ENCODE measurements at regions not wholly inside any gene's neighbourhood (a gene's known extent, or its start where the extent isn't known, plus 50 kb on each side); places are given as distances from the start of the nearest gene placed in this dataset.
"Not testable (repeated sequence)": the region's sequence is repeated elsewhere in the genome, so short reads cannot be mapped to it uniquely, and the experiment has no call there.

DNA sequence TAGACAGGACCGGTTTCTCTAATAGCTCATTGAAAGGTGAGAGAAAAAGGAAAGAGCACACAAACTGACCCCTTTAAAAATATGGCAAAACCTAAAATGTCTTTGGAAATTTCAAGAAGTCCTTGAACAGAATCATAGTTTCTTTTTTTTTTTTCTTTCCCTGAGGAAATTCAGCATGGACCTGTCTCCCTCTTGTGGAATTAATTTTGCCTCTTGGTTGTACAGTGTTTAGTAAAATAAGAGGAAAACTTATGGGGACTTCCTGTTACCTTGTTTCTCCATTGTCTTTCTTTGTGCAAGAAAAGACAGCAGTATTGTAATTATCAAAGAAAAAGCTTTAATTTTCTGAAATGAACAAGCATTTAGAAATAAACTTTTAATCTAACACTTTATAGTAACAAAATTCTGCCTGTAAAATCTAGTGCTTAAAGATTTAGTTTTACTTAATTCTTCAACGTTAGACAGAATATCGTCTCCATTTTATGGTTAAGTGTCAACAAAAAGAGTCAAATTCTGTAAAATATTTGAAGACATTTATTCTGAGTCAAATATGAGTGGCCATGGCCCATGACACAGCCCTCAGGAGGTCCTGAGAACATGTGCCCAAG is 176.3 kb upstream of the NABP1 start:
- Mint-ChIP-seq H3K36me3 (no peaks in the 10 kb centered on the region), H3K4me3 (no peak overlapping the region), H3K27ac (no peak overlapping the region), H3K27me3 (peaks cover 4% of the 10 kb centered on the region), H3K9me3 (peaks cover 0 to 2% (median 0%) of the 10 kb centered on the region in 3 donors), H3K4me1 (no peaks in the 10 kb centered on the region)

- no peak overlapping the region for H3K27ac Mint-ChIP-seq
- H3K9me3 Mint-ChIP-seq: peaks cover 2 to 6% (median 5%) of the 10 kb centered on the region in 3 donors
- peaks cover 6% of the 10 kb centered on the region for H3K27me3 Mint-ChIP-seq
- H3K36me3 Mint-ChIP-seq: no peaks in the 10 kb centered on the region
- no peak overlapping the region for H3K4me3 Mint-ChIP-seq
- no peaks in the 10 kb centered on the region for H3K4me1 Mint-ChIP-seq
These were observed 171.4 kb upstream of the NABP1 start for GRCh38 chr2:191506515-191506914.

DNA sequence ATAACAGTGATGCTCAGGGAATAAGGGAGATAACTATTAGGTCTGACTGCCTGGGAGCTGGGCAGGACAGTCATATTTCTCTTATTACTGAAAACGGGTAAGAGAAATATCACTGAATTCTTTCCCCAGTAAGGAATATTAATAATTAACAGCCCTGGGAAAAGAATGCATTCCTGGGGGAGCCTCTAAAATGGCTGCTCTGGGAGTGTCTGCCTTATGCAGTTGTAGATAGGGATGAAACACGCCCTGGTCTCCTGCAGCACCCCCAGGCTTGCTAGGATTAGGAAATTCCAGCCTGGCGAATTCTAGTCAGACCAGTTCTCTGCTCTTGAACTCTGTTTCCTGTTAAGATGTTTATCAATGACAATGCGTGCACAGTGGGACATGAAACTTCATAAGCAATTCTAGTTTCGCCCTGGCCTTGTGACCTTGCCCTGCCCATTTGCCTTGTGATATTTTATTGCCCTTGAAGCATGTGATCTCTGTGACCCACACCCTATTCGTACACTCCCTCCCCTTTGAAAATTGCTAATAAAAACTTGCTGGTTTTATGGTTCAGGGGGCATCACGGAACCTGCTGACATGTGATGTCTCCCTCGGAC is 170.6 kb upstream of the NABP1 start:
- not testable (repeated sequence) for H3K4me1 Mint-ChIP-seq, H3K4me3 Mint-ChIP-seq, H3K9me3 Mint-ChIP-seq, H3K36me3 Mint-ChIP-seq, H3K27ac Mint-ChIP-seq, H3K27me3 Mint-ChIP-seq

GRCh38 chr2:191508738-191509137 is 169.2 kb upstream of the NABP1 start:
- no peak overlapping the region for H3K27ac Mint-ChIP-seq
- H3K4me1 Mint-ChIP-seq: no peaks in the 10 kb centered on the region
- no peak overlapping the region for H3K4me3 Mint-ChIP-seq
- peaks cover 3% of the 10 kb centered on the region for H3K27me3 Mint-ChIP-seq
- H3K36me3 Mint-ChIP-seq: no peaks in the 10 kb centered on the region
- H3K9me3 Mint-ChIP-seq: peaks cover 2 to 6% (median 5%) of the 10 kb centered on the region in 3 donors

GRCh38 chr2:191512216-191512835 is 165.6 kb upstream of the NABP1 start:
- Mint-ChIP-seq H3K4me1 (no peaks in the 10 kb centered on the region), H3K36me3 (no peaks in the 10 kb centered on the region), H3K4me3 (no peak overlapping the region), H3K27me3 (peaks cover 3% of the 10 kb centered on the region), H3K27ac (no peak overlapping the region), H3K9me3 (peaks cover 2 to 6% (median 3%) of the 10 kb centered on the region in 3 donors)

GRCh38 chr2:191512874-191513273 is 165.1 kb upstream of the NABP1 start:
- Mint-ChIP-seq H3K27me3 (no peaks in the 10 kb centered on the region), H3K27ac (no peak overlapping the region), H3K36me3 (no peaks in the 10 kb centered on the region), H3K4me3 (no peak overlapping the region), H3K9me3 (peaks cover 0 to 2% (median under 1%) of the 10 kb centered on the region in 3 donors), H3K4me1 (no peaks in the 10 kb centered on the region)

DNA sequence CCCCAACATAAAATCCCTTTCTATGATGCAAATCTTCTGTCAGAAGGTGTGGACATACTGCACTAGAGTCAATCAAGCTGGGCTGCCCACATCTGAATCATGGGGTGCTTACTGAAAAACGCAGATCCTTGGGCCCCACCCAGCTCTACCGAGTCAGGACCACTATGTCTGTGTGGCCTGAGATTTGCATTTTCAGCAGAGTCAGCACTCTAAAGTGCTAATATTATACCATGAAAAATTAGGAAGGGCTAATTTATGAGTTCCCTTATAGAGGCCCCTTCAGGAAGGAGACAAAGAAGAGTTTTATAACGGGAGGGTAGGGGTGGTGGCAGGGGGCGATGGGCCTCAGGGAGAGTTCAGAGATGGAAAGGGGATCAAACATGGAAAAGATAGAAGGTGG is 163.3 kb upstream of the NABP1 start:
- H3K27ac Mint-ChIP-seq: peak overlapping the region in 1 of 3 donors; percentile 53
- H3K4me3 Mint-ChIP-seq: no peak overlapping the region
- no peaks in the 10 kb centered on the region for H3K4me1 Mint-ChIP-seq
- peaks cover 0 to 2% (median 0%) of the 10 kb centered on the region in 3 donors for H3K9me3 Mint-ChIP-seq
- H3K27me3 Mint-ChIP-seq: peaks cover 2% of the 10 kb centered on the region
- no peaks in the 10 kb centered on the region for H3K36me3 Mint-ChIP-seq

DNA sequence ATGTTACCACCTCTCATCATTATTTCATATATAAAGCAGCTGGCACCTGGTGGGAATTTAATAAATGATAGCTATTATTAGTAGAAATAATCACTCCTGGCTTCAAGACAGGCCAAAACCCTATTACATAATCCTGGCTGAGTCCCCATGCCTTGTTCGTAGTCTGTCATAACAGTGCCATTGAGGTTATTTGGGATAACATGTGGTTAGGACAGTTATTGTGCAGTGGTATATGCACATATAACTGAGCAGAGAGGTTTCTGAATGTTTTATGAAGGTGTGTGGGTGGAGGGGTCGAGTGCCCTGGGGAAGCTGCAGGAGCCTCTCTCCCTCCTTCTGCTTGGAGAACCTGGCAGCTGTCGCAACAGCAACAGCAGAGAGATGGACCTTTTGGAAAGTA is 162.4 kb upstream of the NABP1 start:
- no peak overlapping the region for H3K4me3 Mint-ChIP-seq
- H3K27ac Mint-ChIP-seq: no peak overlapping the region
- no peaks in the 10 kb centered on the region for H3K4me1 Mint-ChIP-seq
- H3K9me3 Mint-ChIP-seq: peaks cover 0 to 2% (median 0%) of the 10 kb centered on the region in 3 donors
- H3K36me3 Mint-ChIP-seq: no peaks in the 10 kb centered on the region
- H3K27me3 Mint-ChIP-seq: peaks cover 3% of the 10 kb centered on the region

- peaks cover 0 to 2% (median 0%) of the 10 kb centered on the region in 3 donors for H3K9me3 Mint-ChIP-seq
- H3K27me3 Mint-ChIP-seq: peaks cover 3% of the 10 kb centered on the region
- no peak overlapping the region for H3K27ac Mint-ChIP-seq
- H3K4me3 Mint-ChIP-seq: no peak overlapping the region
- no peaks in the 10 kb centered on the region for H3K4me1 Mint-ChIP-seq
- H3K36me3 Mint-ChIP-seq: no peaks in the 10 kb centered on the region
These were observed 161.7 kb upstream of the NABP1 start for GRCh38 chr2:191516260-191516659.

DNA sequence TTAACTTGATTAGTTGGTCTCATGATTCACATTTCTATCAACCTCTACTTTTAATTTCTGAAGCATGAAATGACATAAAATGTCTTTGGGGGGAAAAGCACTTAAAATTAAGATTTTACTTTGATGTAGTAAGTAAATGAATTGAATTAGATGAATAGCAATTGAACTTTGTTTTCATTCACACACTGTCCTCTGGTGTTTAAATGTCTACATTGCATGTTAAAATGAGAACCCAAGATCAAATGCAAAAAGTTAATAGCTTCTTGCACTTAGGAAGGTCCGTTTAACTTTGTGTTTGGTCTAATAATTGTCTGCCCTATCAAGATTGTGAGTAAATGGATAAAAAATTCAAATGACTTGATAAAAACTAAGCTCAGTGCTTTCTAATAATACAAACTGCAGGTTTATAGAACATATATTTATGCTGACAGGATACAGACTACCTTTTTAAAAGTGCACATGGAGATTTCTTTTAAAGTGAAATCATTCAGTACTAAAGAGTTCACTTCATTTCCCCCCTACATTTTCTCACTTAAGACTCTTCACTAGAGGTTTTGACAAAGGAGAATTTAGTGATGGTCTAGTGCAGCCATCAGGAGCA is 156.2 kb upstream of the NABP1 start:
- Mint-ChIP-seq H3K4me1 (no peaks in the 10 kb centered on the region), H3K9me3 (peaks cover 0 to 2% (median 0%) of the 10 kb centered on the region in 3 donors), H3K36me3 (no peaks in the 10 kb centered on the region), H3K27ac (no peak overlapping the region), H3K27me3 (peaks cover 3% of the 10 kb centered on the region), H3K4me3 (no peak overlapping the region)

DNA sequence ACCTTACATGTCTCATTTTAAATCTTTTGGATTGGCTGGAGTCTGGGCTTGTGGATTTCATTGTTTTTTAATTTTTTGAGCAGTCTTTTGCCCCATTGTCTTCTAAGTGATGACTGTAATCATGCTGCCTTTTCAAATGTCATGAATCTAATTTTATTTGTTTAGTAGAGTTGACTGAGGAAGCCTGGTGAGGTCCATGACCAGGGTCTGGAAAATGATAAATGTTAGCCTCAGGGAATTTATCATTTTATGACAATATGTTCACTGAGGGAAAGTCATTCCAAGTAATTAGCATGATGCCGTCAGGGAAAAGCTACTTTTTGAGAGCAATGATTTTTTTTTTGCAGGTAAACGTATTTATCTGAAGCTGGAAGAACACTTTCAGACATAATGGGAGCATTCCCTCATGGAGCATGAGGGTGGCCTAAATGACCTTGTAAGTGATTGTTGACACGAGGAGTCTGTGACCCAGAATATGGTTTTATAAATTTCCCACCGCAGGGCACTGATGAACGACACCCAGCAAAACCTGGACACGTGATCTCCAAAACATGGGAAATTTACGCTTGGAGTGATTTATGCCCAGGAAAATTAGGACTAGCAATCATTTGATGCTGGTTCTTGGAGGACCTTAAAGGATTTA is 155.3 kb upstream of the NABP1 start:
- Mint-ChIP-seq H3K27ac (no peak overlapping the region), H3K9me3 (peaks cover 0 to 2% (median 0%) of the 10 kb centered on the region in 3 donors), H3K36me3 (no peaks in the 10 kb centered on the region), H3K27me3 (peaks cover 3% of the 10 kb centered on the region), H3K4me1 (no peaks in the 10 kb centered on the region), H3K4me3 (no peak overlapping the region)

GRCh38 chr2:191526091-191526490 is 151.8 kb upstream of the NABP1 start:
- Mint-ChIP-seq H3K36me3 (no peaks in the 10 kb centered on the region), H3K27ac (no peak overlapping the region), H3K4me1 (no peaks in the 10 kb centered on the region), H3K4me3 (no peak overlapping the region), H3K9me3 (no peaks in the 10 kb centered on the region), H3K27me3 (peaks cover 2% of the 10 kb centered on the region)

- Mint-ChIP-seq H3K36me3 (no peaks in the 10 kb centered on the region), H3K9me3 (no peaks in the 10 kb centered on the region), H3K4me1 (no peaks in the 10 kb centered on the region), H3K27ac (no peak overlapping the region), H3K4me3 (no peak overlapping the region), H3K27me3 (peaks cover 2% of the 10 kb centered on the region)
These were observed 151.4 kb upstream of the NABP1 start for GRCh38 chr2:191526536-191526935.

- Mint-ChIP-seq H3K4me1 (no peaks in the 10 kb centered on the region), H3K27me3 (peaks cover 2% of the 10 kb centered on the region), H3K4me3 (no peak overlapping the region), H3K9me3 (no peaks in the 10 kb centered on the region), H3K27ac (peak overlapping the region in 1 of 3 donors; percentile 55), H3K36me3 (no peaks in the 10 kb centered on the region)
These were observed 150.9 kb upstream of the NABP1 start for GRCh38 chr2:191526953-191527556.

DNA sequence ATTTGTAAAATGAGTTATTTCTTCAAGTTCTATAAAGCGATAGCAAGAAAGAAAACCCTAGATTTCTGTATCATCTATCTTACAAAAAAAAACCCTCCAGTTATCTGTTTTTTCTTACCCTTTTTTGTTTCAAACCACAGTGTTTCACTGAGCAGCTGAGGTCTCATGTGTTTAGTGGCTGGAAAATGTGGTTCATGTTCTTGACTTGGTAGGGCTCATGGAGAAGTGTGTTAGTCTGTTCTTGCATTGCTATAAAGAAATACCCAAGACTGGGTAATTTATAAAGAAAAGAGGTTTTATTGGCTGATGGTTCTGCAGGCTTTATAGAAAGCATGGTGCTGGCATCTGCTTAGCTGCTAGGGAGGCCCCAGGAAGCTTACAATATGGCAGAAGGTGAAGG is 147.3 kb upstream of the NABP1 start:
- no peaks in the 10 kb centered on the region for H3K4me1 Mint-ChIP-seq
- H3K9me3 Mint-ChIP-seq: no peaks in the 10 kb centered on the region
- H3K27me3 Mint-ChIP-seq: peaks cover 2% of the 10 kb centered on the region
- H3K36me3 Mint-ChIP-seq: no peaks in the 10 kb centered on the region
- no peak overlapping the region for H3K4me3 Mint-ChIP-seq
- H3K27ac Mint-ChIP-seq: no peak overlapping the region
